Mucosa of stomach (tissue), 1 donor: ENCODE measurements at regions not wholly inside any gene's neighbourhood (a gene's known extent, or its start where the extent isn't known, plus 50 kb on each side); places are given as distances from the start of the nearest gene placed in this dataset.

ENCODE experiments used
- H3K27me3 ChIP-seq: one replicate; pipeline ENCODE4 v1.7.0; 2013; ENCODE audit warnings: mild to moderate bottlenecking, low read length; ENCODE audit not compliant: control insufficient read depth, insufficient read depth
- H3K36me3 ChIP-seq: one replicate; pipeline ENCODE4 v1.7.0; 2013; ENCODE audit warnings: low read length; ENCODE audit not compliant: control insufficient read depth, insufficient read depth
- H3K4me1 ChIP-seq: one replicate; pipeline ENCODE4 v1.7.0; 2013; ENCODE audit warnings: mild to moderate bottlenecking, low read length; ENCODE audit not compliant: control insufficient read depth, insufficient read depth
- H3K4me3 ChIP-seq: one replicate; pipeline ENCODE4 v1.7.0; 2013; ENCODE audit warnings: low read length
- H3K9ac ChIP-seq: one replicate; pipeline ENCODE4 v1.7.0; 2013; ENCODE audit warnings: mild to moderate bottlenecking, low read length, moderate library complexity
- H3K9me3 ChIP-seq: one replicate; pipeline ENCODE4 v1.7.0; 2013; ENCODE audit warnings: mild to moderate bottlenecking, low read length, moderate library complexity; ENCODE audit not compliant: control insufficient read depth
- donor health status: Pancreatic carcinoma.

DNA sequence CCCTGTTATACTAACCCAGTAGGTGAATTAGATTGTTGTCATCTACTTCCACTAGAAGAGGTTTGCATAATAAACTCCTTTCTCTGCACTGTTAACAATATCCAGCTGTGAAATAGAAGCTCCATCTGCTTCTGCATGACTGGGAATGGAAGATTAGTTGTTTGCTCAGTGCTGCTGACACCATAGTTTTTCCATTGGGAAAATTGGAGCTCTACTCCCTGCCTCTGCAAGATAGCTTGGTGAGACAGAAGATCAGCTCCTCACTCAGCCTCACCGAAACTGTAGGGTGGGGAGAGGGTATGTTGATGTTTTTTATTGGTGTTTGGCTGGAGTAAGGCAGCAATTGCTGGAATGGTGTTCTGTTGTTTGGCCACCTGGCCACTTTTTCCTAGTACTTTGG is 331.6 kb upstream of the ADAMTS5 start:
- Histone ChIP-seq H3K4me3 (no peak overlapping the region), H3K9ac (no peak overlapping the region), H3K27me3 (no peaks in the 10 kb centered on the region), H3K9me3 (no peaks in the 10 kb centered on the region), H3K4me1 (no peaks in the 10 kb centered on the region), H3K36me3 (no peaks in the 10 kb centered on the region)

DNA sequence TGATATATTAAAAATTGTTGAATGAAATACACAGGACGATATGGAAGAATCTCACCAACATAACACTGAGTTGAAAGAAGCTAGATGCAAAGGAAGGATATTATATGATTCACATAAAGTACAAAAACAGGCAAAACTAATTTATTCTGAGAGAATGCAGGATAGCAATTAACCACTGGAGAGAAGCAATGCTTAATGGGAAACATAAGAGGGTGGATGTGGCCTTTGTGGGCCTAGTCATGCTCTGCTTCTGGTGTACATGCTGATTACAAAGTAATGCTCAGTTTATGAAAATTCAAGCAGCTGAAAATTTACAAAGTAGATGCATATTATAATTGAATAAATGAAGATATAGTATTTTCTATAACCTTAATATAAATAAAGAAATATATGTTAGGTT is 326.4 kb upstream of the ADAMTS5 start:
- no peaks in the 10 kb centered on the region for H3K36me3 ChIP-seq
- no peaks in the 10 kb centered on the region for H3K4me1 ChIP-seq
- H3K27me3 ChIP-seq: no peaks in the 10 kb centered on the region
- no peak overlapping the region for H3K9ac ChIP-seq
- H3K4me3 ChIP-seq: no peak overlapping the region
- no peaks in the 10 kb centered on the region for H3K9me3 ChIP-seq

DNA sequence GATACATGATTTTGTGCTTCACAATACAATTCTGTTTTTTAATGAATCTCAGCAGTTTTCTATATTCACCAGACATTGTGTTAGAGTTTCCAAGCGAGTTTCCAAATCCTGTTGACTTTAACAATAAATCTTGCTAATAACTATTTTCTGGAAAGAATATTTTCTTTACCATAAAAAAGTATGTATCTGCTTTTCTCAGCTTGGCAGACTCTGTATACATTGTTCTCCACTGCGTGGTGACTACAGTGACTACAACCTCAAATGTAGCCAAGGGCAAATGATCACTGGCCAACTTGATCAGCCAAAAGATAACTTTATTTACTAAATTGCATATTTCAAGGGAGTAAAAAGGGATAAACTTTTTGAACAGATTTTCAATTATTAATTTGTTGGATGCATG is 325.9 kb upstream of the ADAMTS5 start:
- Histone ChIP-seq H3K9ac (no peak overlapping the region), H3K9me3 (no peaks in the 10 kb centered on the region), H3K4me3 (no peak overlapping the region), H3K27me3 (no peaks in the 10 kb centered on the region), H3K4me1 (no peaks in the 10 kb centered on the region), H3K36me3 (no peaks in the 10 kb centered on the region)

DNA sequence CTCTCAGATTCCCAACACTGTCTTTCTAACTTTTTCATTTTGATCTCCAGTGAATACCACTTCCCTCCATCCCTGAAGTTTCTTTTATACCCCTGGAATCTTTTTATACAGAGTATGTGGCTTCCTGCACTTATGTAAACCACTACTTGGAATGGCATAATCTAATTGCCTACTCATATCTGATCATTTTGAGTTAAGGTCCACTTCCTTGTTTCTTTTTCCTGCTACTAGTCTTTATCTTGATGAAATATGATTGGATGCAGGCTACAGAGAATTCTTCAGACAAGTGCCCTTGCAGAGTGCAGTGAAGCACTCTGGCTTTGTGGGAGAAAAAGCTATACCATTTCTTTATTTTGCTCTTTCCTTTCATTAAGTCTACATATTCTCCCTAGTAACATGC is 325.3 kb upstream of the ADAMTS5 start:
- H3K9me3 ChIP-seq: no peaks in the 10 kb centered on the region
- no peaks in the 10 kb centered on the region for H3K27me3 ChIP-seq
- H3K36me3 ChIP-seq: no peaks in the 10 kb centered on the region
- no peak overlapping the region for H3K4me3 ChIP-seq
- H3K9ac ChIP-seq: no peak overlapping the region
- H3K4me1 ChIP-seq: no peaks in the 10 kb centered on the region

DNA sequence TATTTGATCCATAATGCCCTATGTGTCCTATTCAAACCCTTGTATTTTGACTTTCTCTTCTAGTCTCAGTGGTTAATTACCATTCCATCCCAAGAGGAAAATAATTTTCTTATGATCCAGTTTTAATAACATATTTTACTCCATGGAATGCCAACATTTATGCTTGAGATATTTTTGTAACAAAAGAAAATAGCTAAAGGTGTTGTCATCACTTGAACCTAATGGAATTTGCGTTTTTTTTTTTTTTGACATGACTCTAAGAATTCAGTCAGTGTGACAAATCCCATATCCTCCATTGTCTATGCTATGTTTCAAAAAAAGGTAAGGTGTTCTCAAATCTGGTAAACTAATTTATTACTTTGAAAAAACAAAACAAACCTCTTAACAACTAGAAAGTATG is 324.1 kb upstream of the ADAMTS5 start:
- Histone ChIP-seq H3K4me3 (no peak overlapping the region), H3K36me3 (no peaks in the 10 kb centered on the region), H3K9me3 (no peaks in the 10 kb centered on the region), H3K27me3 (no peaks in the 10 kb centered on the region), H3K4me1 (no peaks in the 10 kb centered on the region), H3K9ac (no peak overlapping the region)

DNA sequence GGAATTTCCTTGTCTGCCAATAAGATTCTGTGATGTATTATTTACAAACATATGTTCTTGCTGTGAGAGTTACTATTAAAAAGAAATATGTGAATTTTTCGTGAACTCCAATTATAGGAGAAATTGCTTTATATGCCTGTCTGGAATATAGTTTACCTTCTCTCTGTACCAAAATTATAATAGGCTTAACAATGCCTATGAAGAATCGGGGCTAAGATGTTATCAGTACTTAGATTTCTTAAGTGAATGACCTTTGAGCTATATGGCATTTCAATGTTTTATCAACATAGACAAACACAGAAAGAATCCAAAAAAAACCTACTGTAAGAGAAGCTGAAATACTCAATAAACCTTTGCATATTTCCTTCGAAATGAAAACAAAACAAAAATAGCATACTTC is 323.1 kb upstream of the ADAMTS5 start:
- no peaks in the 10 kb centered on the region for H3K9me3 ChIP-seq
- H3K4me1 ChIP-seq: no peaks in the 10 kb centered on the region
- H3K4me3 ChIP-seq: no peak overlapping the region
- no peaks in the 10 kb centered on the region for H3K27me3 ChIP-seq
- no peaks in the 10 kb centered on the region for H3K36me3 ChIP-seq
- no peak overlapping the region for H3K9ac ChIP-seq

DNA sequence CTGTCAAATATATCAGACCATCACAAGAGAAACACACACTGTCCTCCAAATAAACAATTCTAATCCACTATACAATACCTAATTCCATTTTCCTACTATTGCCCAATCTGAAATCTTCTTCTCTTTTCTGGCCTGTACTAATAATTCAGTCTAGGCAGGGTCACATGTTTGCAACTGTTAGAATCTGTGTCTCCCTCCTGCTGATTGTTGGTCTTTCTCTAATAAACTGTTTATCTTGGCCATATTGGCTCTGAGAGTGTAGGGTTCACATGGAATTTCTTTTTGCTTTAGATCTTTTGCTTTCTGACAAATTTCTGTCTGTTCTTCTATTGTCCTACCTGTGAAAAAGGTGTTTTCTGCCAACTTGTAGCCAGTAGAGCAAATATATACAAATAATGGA is 319.9 kb upstream of the ADAMTS5 start:
- Histone ChIP-seq H3K9ac (no peak overlapping the region), H3K9me3 (no peaks in the 10 kb centered on the region), H3K27me3 (no peaks in the 10 kb centered on the region), H3K4me3 (no peak overlapping the region), H3K36me3 (no peaks in the 10 kb centered on the region), H3K4me1 (no peaks in the 10 kb centered on the region)

DNA sequence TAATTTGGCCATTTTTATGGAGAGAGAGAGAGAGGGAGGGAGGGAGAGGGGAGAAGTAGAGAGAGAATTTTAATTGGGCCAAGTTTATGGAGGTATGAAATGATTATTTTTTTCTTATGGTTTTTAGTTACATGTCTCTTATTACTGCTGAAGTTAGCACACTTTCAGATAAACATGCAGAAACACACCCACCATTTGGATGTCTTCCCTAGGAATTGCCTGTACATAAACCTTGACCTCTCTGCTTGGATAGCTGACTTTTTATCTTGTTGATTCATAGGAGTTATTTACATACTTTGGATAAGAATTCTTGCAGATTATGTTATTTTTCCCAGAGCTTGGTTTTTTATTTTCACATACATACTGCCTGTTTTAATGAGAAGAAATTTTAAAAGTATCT is 310.2 kb upstream of the ADAMTS5 start:
- Histone ChIP-seq H3K4me3 (no peak overlapping the region), H3K9ac (no peak overlapping the region), H3K9me3 (no peaks in the 10 kb centered on the region), H3K36me3 (no peaks in the 10 kb centered on the region), H3K4me1 (no peaks in the 10 kb centered on the region), H3K27me3 (no peaks in the 10 kb centered on the region)

DNA sequence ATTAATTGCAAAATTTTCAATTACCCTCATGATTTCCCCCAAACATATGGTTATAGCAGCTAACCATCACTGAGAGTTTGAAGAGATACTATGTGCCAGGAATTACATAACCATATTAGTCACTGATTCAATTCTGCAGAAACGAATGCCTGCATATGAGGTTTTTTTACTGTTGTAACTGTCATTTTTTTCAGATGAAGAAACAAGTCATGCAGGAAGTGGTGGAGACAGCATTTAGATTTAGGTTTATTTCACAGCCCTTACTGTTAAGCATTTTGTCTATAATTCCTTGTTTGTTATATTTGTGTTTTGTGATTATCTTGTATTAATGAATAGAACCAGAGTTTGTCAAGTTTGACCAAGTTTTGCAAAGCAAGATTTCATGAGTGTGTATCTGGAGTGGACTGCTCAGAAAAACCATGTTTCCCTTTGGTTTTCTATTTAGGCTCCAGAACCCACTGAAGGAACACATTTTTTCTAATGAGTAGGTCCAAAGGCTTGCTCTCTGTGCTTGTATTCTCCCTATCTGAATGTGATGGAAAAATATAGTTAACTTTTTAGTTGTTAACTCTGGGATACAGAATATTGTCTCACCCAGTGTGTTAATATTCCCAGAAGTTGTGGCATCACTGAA is 308.5 kb upstream of the ADAMTS5 start:
- Histone ChIP-seq H3K27me3 (no peaks in the 10 kb centered on the region), H3K4me1 (no peaks in the 10 kb centered on the region), H3K9me3 (no peaks in the 10 kb centered on the region), H3K9ac (no peak overlapping the region), H3K4me3 (no peak overlapping the region), H3K36me3 (no peaks in the 10 kb centered on the region)

DNA sequence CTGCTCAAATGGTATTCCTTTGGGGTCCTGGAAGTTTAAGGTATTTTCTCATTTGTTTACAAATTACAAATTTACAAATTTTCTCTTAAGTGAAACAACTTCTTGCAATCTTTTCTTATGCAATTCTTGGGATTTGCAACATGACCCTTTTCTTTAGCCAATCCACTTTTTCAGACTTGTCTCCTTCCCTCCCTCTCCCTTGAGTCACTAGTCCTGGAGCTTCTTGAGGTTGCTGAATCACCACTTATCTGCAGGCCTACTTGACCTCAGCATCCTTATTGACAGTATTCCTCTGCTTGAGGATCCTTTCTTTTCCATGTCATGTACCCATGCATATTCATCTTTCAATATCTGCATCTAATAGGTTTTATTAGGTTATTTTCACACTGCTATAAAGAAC is 302.8 kb upstream of the ADAMTS5 start:
- no peak overlapping the region for H3K9ac ChIP-seq
- no peak overlapping the region for H3K4me3 ChIP-seq
- no peaks in the 10 kb centered on the region for H3K27me3 ChIP-seq
- H3K36me3 ChIP-seq: no peaks in the 10 kb centered on the region
- H3K4me1 ChIP-seq: no peaks in the 10 kb centered on the region
- H3K9me3 ChIP-seq: no peaks in the 10 kb centered on the region

DNA sequence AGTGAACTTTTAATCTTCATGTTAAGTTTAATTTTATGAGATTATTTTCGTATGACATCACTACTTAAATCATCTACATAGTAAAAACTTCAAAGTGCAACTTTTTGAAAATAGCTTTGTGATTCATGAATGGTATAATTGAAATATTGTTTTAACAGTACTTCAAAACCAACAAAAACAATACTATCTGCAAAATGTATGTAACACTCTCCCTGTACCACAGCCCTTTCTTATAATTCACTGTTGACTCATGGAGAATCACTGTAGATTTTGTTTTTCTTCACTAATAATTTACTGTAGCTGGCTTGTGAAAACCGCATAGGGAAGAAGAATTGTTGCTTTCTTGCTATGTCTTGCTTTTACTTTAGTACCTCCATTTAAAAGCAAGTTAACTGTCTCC is 301.4 kb upstream of the ADAMTS5 start:
- Histone ChIP-seq H3K36me3 (no peaks in the 10 kb centered on the region), H3K27me3 (no peaks in the 10 kb centered on the region), H3K9ac (no peak overlapping the region), H3K4me1 (no peaks in the 10 kb centered on the region), H3K4me3 (no peak overlapping the region), H3K9me3 (no peaks in the 10 kb centered on the region)

DNA sequence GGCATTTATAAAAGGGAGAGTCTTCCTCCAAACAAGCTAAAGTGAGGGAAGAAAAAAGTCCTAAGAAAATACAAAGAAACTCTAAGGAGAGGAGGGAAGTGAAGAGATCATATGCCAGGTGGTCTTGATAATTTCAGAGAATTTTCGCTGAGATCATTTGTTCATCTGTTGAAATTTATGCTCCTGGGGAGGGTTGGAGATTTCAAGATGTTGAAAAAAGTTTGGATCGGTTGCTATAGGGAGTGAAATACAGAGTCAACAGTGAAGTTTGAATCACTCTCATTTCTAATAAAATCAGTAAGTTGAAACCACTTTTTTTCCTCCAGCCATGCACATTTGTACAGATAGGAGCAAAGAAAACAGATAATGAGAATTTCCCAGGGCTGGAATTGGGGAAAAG is 299.1 kb upstream of the ADAMTS5 start:
- no peaks in the 10 kb centered on the region for H3K36me3 ChIP-seq
- H3K9me3 ChIP-seq: no peaks in the 10 kb centered on the region
- no peaks in the 10 kb centered on the region for H3K27me3 ChIP-seq
- no peak overlapping the region for H3K4me3 ChIP-seq
- H3K4me1 ChIP-seq: no peaks in the 10 kb centered on the region
- H3K9ac ChIP-seq: no peak overlapping the region

DNA sequence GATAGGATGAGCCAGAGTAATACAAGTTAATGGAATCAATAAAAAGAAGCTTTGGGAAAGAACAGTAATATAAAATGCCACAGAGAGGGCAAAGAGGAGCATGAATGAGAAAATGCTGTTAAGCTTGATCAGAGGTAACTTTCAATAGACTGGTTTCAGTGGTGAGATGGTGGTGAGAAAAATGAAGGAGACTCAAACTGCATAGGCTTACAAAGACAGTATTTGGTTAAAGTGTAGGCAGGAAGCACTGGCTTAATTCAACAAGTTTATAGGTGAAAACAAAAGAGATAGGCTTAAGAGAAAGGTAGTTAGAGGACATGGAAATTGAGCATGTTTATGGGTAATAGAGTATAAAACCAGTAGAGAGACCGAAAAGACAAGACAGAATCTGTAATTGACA is 298.6 kb upstream of the ADAMTS5 start:
- Histone ChIP-seq H3K4me1 (no peaks in the 10 kb centered on the region), H3K9ac (no peak overlapping the region), H3K36me3 (no peaks in the 10 kb centered on the region), H3K27me3 (no peaks in the 10 kb centered on the region), H3K4me3 (no peak overlapping the region), H3K9me3 (no peaks in the 10 kb centered on the region)
